Cardiac muscle cell (in vitro differentiated cells and primary cell): ENCODE measurements at regions not wholly inside any gene's neighbourhood (a gene's known extent, or its start where the extent isn't known, plus 50 kb on each side); places are given as distances from the start of the nearest gene placed in this dataset.

Source experiments
- DNase-seq, 2 donors: peaks; one replicate each; pipeline versions ENCODE4 v3.0.0 to v3.0.0-alpha.2; 2010 to 2017; ENCODE audit warnings: low read depth in 1 of 2, low spot score in 1 of 2
- H3K27ac ChIP-seq: fragments of 200-600 bp; sonication (generic); 2 replicates; pipeline ENCODE4 v1.5.1; 2016
- H3K27me3 ChIP-seq: fragments of 200-600 bp; sonication (generic); 2 replicates; pipeline ENCODE4 v1.6.0; 2016; ENCODE audit warnings: control low read depth
- H3K36me3 ChIP-seq: fragments of 200-600 bp; sonication (generic); 2 replicates; pipeline ENCODE4 v1.5.1; 2016; ENCODE audit warnings: control low read depth
- H3K4me1 ChIP-seq: fragments of 200-600 bp; sonication (generic); 2 replicates; pipeline ENCODE4 v1.8.1; 2017; ENCODE audit warnings: low read depth, mild to moderate bottlenecking, mixed run types
- H3K4me3 ChIP-seq: fragments of 200-600 bp; sonication (generic); 2 replicates; pipeline ENCODE4 v1.5.1; 2016; ENCODE audit warnings: mild to moderate bottlenecking
- H3K9me3 ChIP-seq: fragments of 200-600 bp; sonication (generic); 2 replicates; pipeline ENCODE4 v1.5.1; 2017; ENCODE audit warnings: low read depth, mild to moderate bottlenecking, control low read depth
- TF ChIP-seq, protein P1 (sequence below): IDR thresholded peaks from 2 replicates; pipeline ENCODE4 v1.5.1; 2012; ENCODE audit warnings: low read depth, mild to moderate bottlenecking, low read length

DNA sequence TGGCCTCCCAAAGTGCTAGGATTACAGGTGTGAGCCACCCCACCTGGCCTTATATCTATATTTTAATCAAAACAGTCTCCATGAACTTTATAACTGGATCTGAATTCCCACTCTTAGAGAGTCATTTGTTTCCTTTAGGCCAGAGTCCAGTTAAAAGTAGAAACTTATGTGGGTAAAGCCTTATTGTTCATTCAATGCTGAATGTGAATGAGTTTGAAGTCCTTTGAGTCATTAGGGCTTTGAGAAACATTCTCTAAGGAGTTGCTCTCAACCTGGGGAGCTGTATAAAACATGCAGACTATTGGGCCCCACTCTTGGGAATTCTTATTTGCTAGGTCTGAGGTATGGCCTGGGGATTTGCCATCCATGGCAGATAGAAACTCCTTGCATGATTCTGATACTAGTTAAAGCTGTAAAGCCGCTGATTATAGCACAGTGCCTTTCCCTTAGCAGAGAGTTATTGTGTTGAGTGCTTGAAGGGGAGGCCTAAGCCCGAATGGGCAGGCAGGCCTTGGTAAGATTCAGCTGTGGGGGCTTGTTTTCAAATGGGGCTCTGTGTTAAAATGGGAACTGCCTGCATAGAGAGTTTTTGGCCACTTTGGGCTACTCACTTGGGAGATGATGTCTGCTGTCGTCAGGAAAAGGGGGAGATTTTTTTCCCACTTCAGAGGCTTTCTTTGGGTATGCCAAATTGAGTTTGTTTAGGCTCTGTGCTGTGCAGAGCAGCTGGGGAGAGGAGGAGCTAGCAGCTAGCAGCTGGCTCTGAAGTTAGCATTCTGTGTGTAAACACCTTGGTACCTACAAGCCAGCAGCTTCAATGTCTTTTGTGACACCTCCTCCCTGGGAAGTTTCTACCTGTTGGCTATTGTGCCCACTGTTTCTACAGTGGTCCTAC, 117.5 kb downstream of the DACT1 start:
- DNase-seq: no peak
- Histone ChIP-seq H3K4me3 (no peak overlapping the region), H3K9me3 (no peaks in the 10 kb centered on the region), H3K27me3 (no peaks in the 10 kb centered on the region), H3K36me3 (no peaks in the 10 kb centered on the region), H3K4me1 (peaks cover 23% of the 10 kb centered on the region), H3K27ac (peak overlapping the region; percentile 73)
- TF ChIP-seq, protein P1, sequence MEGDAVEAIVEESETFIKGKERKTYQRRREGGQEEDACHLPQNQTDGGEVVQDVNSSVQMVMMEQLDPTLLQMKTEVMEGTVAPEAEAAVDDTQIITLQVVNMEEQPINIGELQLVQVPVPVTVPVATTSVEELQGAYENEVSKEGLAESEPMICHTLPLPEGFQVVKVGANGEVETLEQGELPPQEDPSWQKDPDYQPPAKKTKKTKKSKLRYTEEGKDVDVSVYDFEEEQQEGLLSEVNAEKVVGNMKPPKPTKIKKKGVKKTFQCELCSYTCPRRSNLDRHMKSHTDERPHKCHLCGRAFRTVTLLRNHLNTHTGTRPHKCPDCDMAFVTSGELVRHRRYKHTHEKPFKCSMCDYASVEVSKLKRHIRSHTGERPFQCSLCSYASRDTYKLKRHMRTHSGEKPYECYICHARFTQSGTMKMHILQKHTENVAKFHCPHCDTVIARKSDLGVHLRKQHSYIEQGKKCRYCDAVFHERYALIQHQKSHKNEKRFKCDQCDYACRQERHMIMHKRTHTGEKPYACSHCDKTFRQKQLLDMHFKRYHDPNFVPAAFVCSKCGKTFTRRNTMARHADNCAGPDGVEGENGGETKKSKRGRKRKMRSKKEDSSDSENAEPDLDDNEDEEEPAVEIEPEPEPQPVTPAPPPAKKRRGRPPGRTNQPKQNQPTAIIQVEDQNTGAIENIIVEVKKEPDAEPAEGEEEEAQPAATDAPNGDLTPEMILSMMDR: no peak

DNA sequence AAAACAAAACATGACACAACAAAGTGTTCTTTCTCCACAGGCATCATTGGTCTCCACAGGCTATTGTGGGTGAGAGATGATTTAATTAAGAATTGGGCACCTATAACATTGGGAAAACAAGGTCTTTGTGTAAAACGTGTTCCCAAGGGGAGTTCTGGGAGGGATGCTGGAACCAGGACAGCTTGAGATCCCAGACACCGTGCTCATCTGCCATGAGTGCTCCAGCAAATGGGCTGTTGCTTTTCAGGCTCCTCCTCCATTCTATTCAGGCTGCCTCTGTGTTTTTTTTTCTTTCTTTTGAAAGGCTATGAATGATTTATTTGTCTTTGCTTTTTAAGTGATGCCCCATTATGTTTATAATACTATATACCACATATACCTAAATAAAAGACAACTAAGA, 122.4 kb downstream of the DACT1 start:
- TF ChIP-seq, protein P1: no peak
- Histone ChIP-seq H3K27ac (no peak overlapping the region), H3K27me3 (no peaks in the 10 kb centered on the region), H3K9me3 (no peaks in the 10 kb centered on the region), H3K4me3 (no peak overlapping the region), H3K4me1 (peaks cover 41% of the 10 kb centered on the region), H3K36me3 (no peaks in the 10 kb centered on the region)
- no peak for DNase-seq

DNA sequence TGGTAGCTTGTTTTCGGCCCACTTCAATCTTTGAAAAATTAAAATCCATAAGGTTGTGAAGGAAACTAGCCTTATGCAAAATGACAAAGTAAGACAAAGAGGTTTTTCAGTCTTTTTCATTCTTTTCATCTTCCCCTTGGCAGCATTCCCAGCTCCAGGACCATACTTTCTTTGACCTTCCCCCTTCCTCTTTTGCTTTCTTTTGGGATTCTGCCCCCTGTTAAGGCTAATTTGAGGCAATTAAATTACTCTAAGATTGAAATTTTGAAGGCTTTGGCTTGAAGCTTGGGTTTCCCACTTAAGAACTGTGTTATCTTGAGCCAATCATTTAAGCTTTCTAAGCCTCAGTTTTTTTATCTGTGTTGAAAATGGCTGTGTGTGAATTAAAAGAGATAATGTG, 124.9 kb downstream of the DACT1 start:
- no peak overlapping the region for H3K4me3 ChIP-seq
- no peak overlapping the region for H3K27ac ChIP-seq
- peaks cover 48% of the 10 kb centered on the region for H3K4me1 ChIP-seq
- no peak for DNase-seq
- no peaks in the 10 kb centered on the region for H3K9me3 ChIP-seq
- TF ChIP-seq, protein P1: no peak
- no peaks in the 10 kb centered on the region for H3K36me3 ChIP-seq
- no peaks in the 10 kb centered on the region for H3K27me3 ChIP-seq

DNA sequence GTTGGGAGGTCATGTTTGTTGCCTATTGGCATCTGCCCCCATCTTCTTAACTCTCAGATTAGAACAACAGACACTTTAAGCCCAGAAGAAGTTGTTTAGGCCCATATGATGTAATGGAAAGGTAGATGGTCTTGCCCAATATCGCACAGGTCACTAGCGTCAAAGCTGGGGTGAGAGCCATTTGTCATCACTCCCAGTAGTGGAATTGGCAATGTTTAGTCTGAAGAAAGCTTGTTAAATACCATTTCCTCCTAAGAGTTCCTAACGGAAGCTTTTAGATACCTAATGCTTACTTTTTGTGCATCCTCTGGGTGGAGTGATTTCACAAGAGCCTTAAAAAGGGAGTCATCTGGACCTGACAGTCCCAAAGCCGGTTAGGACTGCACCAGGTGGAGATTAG, 125.4 kb downstream of the DACT1 start:
- Histone ChIP-seq H3K4me3 (no peak overlapping the region), H3K36me3 (no peaks in the 10 kb centered on the region), H3K4me1 (peaks cover 44% of the 10 kb centered on the region), H3K9me3 (no peaks in the 10 kb centered on the region), H3K27me3 (no peaks in the 10 kb centered on the region), H3K27ac (no peak overlapping the region)
- no peak for DNase-seq
- TF ChIP-seq, protein P1: no peak

DNA sequence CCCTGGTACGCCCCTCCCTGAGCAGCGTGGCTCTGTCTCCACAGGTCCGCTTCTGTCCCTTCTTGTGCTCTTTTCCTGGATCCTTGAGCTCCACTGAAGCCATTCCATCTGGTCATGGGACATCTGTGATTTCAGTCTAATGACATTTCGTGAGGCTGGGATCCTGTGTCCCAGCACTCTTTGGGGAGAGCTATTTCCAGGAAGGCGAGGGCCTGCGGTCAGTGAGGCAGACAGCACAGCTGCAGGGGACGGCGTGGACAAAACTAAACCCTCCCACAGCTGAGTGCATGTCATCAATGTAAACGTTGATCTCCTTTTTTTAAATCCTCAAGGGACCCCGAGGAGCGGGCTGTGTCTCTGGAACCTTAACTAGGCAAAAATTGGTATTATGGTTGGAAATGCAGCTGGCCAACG, 127.7 kb downstream of the DACT1 start:
- no peaks in the 10 kb centered on the region for H3K9me3 ChIP-seq
- H3K27me3 ChIP-seq: no peaks in the 10 kb centered on the region
- H3K27ac ChIP-seq: peak overlapping the region; percentile 97
- H3K36me3 ChIP-seq: no peaks in the 10 kb centered on the region
- no peak for DNase-seq
- TF ChIP-seq, protein P1: no peak
- no peak overlapping the region for H3K4me3 ChIP-seq
- peaks cover 57% of the 10 kb centered on the region for H3K4me1 ChIP-seq
